NCI-H1694 treated with DMSO at 0.1 percent for 48 hours (cell line): ENCODE measurements at regions not wholly inside any gene's neighbourhood (a gene's known extent, or its start where the extent isn't known, plus 50 kb on each side); places are given as distances from the start of the nearest gene placed in this dataset.

Experiments
- DNase-seq: peaks from one replicate; lab custom pipeline; 2025; lab: John Stamatoyannopoulos, UW

- no peak for DNase-seq
Observed at GRCh38 chr13:56906909-56907308, 233.8 kb upstream of the PRR20A start.

- no peak for DNase-seq
Observed at GRCh38 chr13:56907766-56908165, 233.0 kb upstream of the PRR20A start.

GRCh38 chr13:56909896-56910600 lies 230.7 kb upstream of the PRR20A start:
- DNase-seq = no peak

- no peak for DNase-seq
Observed at GRCh38 chr13:56917966-56918365, 222.8 kb upstream of the PRR20A start.

- DNase-seq = no peak
Observed at GRCh38 chr13:56923626-56924140, 217.0 kb upstream of the PRR20A start.

GRCh38 chr13:56924401-56924800 lies 216.3 kb upstream of the PRR20A start:
- DNase-seq = no peak

DNA sequence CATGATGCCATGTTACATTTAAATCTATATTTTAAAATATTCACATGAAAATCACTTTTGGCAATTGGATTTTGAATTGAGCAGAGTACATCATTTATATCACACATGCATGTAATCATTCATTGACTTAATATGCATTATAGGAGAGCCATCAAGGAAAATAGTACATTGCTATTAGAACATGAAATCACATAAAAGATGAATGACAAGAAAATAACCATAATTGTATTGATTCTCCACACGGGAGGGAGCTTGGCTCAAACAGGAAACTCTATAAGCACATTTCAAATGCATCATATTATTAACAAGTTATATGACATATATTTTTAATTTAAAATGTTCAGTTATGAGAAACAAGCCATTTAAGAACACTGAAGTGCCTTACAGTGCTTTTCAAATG lies 208.6 kb upstream of the PRR20A start:
- no peak for DNase-seq

- no peak for DNase-seq
Observed at GRCh38 chr13:56953965-56954364, 186.8 kb upstream of the PRR20A start.

DNA sequence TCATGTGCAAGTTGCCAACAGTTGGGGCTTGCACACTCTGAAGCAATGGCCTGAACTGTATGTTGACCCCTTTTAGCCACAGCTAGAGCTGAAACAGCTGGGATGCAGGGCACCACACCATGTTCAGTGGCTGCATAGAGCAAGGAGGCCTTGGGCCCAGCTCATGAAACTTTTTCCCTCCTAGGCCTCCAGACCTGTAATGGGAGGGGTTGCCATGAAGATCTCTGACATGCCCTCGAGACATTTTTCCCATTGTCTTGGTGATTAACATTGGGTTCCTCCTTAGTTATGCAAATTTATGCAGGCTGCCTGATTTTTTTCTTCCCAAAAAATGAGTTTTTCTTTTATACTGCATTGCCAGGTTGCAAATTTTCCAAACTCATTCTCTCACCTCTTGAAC lies 165.1 kb upstream of the PRR20A start:
- no peak for DNase-seq

GRCh38 chr13:56980856-56981255 lies 159.9 kb upstream of the PRR20A start:
- DNase-seq = no peak

DNA sequence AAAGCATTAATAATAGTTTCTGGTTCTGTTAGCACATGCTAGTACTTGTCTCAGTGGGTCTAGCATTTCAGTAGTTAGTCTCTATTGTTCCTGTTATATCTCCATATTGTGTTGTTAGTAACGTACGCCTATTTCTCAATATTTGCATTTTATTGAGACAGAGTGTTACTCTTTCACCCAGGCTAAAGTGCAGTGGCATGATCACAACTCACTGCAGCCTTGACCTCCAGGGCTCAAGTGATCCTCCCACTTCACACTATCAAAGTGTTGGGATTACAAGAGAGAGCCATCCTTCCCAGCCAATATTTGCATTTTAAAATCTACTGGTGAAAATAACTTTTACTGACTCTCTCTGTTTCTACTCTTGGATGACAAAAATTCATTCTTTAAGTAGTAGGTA lies 154.6 kb upstream of the PRR20A start:
- DNase-seq = no peak

DNA sequence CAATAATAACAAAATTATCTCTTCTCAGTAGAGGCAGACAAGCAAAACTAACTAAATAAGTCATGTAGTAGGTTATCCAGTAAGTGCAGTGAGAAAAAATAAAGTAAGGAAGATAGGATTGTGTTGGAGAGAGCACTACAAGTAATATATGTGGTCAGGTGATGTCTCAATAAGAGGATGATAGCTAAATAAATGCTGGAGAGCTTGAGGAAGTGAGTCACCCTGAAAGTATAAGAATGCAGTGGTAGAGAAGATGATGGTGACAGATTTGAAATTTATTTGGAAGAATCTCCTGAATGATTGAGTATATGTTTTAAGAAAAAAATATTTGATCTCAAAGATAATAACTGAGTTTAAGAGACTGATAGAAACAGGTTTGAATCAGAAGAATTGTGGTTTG lies 152.2 kb upstream of the PRR20A start:
- DNase-seq = no peak

GRCh38 chr13:57003682-57004081 lies 137.0 kb upstream of the PRR20A start:
- DNase-seq = no peak

GRCh38 chr13:57017357-57017756 lies 123.4 kb upstream of the PRR20A start:
- DNase-seq = no peak

- no peak for DNase-seq
Observed at GRCh38 chr13:57018915-57019314, 121.8 kb upstream of the PRR20A start.

DNA sequence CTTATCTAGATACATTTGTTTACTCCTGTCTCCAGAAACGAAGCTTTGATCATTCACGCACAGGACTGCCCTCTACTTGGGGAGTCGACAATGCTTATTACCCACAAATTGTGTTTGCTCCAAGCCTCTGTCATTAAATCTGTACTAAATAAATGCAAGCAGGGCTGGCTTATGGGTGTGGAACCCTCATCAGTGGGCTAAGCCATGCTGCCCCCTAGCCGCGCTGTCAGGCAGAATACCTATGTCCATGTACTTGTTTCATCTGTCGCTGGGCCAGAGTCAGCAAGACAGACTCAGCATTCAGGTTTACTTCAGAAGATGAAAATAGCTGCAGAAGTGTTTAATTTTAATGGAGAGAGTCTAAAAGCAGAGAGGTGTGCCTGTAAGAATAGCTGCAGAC lies 110.0 kb upstream of the PRR20A start:
- no peak for DNase-seq

- no peak for DNase-seq
Observed at GRCh38 chr13:57036290-57036689, 104.4 kb upstream of the PRR20A start.

DNA sequence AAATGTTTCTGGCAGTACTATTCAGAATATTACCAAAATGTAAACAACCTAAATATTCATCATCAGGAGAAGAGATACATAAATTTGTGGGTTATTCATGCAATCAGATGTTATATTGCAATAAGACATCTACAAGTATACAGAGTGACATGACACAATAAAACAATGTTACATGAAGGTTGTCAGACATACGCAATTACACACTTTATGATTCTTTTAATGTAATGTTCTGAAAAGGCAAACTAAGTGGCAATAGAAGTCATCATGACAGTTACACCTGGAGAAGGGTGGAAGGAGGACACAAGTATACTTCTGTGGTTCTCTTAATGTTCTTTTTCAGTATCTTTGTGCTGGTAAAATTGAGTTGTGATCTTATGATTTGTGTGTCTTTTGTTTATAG lies 95.8 kb upstream of the PRR20A start:
- no peak for DNase-seq

- DNase-seq = no peak
Observed at GRCh38 chr13:57045826-57046546, 94.7 kb upstream of the PRR20A start.

DNA sequence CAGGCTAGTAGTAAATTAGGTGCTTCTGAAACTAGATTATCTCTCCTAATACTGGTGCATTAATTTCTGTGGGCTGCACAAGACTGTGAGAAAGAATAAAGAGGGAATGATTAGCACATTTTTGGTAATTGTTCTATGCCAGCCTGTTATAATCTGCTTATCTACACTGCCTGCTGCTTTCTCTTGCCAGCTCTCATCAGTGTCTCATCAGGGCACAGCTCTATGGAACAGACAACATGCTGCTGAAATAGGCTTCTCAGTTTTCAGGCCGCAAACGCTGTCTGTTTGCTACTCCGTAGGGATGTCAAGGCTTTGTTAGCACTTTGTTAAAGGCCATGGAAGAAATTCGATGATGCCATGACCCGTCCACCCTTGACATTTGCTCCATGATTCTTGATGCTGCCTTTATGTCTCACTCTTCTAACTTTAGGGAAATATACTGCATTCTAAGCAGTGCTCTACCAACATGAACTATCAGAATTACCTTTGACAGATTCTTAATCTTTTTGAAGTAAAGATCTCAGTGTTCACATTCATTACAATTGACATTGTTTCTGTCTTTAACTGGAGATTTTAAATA lies 84.0 kb upstream of the PRR20A start:
- no peak for DNase-seq

DNA sequence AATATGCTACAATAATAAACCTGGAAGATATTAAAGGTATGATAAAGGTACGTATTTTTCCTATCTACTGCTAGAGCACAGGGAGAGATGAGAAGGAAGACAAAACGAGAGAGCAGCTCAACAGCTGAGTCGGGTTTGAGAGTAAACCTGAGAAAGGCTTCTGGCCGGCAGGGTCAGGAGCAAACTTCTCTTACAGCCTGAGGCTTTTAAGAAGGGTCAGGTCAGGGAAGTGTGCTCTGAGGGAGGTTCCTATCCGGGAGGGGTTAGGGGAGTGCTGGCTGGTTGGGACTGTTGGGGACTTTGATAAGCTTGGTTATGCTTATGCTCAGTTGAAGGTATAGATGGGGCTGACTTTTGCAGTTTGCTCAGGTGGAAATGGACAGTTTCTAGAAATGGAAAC lies 77.7 kb upstream of the PRR20A start:
- no peak for DNase-seq

DNA sequence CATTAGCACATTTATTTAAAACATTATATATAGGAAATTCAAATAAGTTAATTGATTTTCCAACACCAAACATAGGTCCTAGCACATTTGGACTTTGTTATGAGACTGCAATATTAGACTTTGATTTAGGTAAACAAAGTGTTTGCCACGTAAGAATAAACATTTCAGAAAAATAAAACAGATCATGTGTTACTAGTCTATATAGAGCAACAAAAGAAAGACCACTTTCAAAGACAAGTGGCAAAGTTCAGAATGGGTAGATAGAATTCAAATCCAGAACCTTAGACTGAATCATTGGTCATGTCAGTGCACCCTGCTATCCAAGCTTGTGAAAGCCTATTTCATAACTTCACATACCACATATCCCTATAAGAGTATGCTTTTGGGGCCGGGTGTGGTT lies 66.7 kb upstream of the PRR20A start:
- no peak for DNase-seq

DNA sequence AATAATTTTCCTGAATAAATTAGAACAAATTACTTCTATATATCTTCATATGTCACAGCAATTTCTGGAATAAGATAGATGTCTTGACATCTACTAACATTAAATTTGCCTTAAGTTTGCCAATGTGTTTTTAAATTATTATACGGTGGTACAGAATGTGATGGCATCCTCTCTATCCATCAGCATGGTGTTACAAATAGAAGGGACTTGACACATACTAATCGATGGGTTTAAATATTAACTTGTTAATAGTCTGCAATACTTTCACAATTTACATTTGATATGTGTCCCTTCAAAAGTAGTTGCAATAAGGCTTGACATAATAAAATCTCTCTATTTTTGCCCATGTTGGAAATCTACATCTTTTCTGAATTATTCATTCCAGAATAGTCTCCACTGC lies 65.1 kb upstream of the PRR20A start:
- no peak for DNase-seq
